ENCODE measurements at regions not wholly inside any gene's neighbourhood (a gene's known extent, or its start where the extent isn't known, plus 50 kb on each side); places are given as distances from the start of the nearest gene placed in this dataset.

DNA sequence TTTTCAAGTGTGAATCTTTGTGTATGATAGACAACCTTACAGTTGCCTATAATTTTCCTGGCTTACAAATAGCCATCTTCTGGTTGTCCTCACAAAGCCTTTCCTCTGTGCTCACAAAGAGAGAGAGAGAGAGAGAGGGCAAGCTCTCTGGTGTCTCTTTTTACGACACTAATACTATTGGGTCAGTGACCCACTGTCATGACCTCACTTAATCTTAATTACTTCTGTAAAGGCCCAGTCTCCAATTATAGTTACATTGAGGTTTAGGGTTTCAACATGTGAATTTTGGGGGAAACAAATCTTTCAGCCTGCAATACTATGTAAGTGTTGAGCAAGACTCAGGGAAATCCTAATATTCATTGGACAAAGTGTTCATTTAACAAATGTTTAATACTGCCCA is 167.4 kb upstream of the COL11A1 start:
- H3K9me3 ChIP-seq (ENCODE audit: control insufficient read depth in 1 of 2, insufficient read depth in 1 of 2, low read depth in 1 of 2, low read length in 2 of 2) = no peaks in the 10 kb centered on the region
- ChIA-PET RAD21 (ENCODE audit: low non-redundant PET in 1 of 2, low total read pairs in 2 of 2, uncharacterized antibody in 2 of 2, unreplicated experiment in 2 of 2) (no interaction called here), CTCF (no interaction called here), POLR2A (no interaction called here)
- no peak overlapping the region for H2AFZ ChIP-seq (ENCODE audit: low read depth, low read length, poor library complexity, severe bottlenecking)
- no peak overlapping the region for H3K4me2 ChIP-seq (ENCODE audit: low read length)
- DNase-seq (ENCODE audit: low read depth, low spot score) = no peak
- H4K20me1 ChIP-seq (ENCODE audit: insufficient read depth) = no peaks in the 10 kb centered on the region
- H3K9me2 ChIP-seq (ENCODE audit: insufficient read depth) = no peaks in the 10 kb centered on the region
- H3K27me3 ChIP-seq (ENCODE audit: insufficient read depth, low read length) = no peaks in the 10 kb centered on the region
- no TSS peak for BruUV-seq (replicated peaks)
- no peaks in the 10 kb centered on the region for H3K4me1 ChIP-seq (ENCODE audit: control insufficient read depth in 1 of 2, insufficient read depth in 2 of 2, low read length in 2 of 2)
- no peak overlapping the region for H3K27ac ChIP-seq (ENCODE audit: low read depth, low read length)
- no peak overlapping the region for H3K9ac ChIP-seq (ENCODE audit: low read length)
- intact Hi-C loops (cut with micrococcal nuclease) = no loop called here
- no peaks in the 10 kb centered on the region for H3K79me2 ChIP-seq (ENCODE audit: insufficient read depth, low read length)
- no peaks in the 10 kb centered on the region for H3K36me3 ChIP-seq (ENCODE audit: control insufficient read depth in 1 of 2, insufficient read depth in 2 of 2, low read length in 2 of 2)
- H3K4me3 ChIP-seq (replicated peaks in 1 of 2; ENCODE audit: low read depth in 1 of 2, low read length in 2 of 2) = no peak overlapping the region
- ATAC-seq = no peak
- TF ChIP-seq EZH2 (IDR thresholded peaks at IDR 0.05) (no peak), ELF1 (IDR thresholded peaks at IDR 0.05; ENCODE audit: borderline replicate concordance, low read depth) (no peak), POLR2AphosphoS5 (IDR thresholded peaks at IDR 0.05; ENCODE audit: low read depth, low read length) (no peak), RAD21 (IDR thresholded peaks at IDR 0.05; ENCODE audit: low read depth) (no peak), CEBPB (IDR thresholded peaks at IDR 0.05; ENCODE audit: low read depth) (no peak), EGR1 (IDR thresholded peaks at IDR 0.05; ENCODE audit: low read depth) (no peak), ZNF274 (IDR thresholded peaks at IDR 0.05; ENCODE audit: low read depth, low read length) (no peak), SP1 (IDR thresholded peaks at IDR 0.05; ENCODE audit: low read depth) (no peak), SRF (IDR thresholded peaks at IDR 0.05; ENCODE audit: low read depth) (no peak), FOSL1 (IDR thresholded peaks at IDR 0.05; ENCODE audit: low read depth) (no peak)
- TF ChIP-seq, protein P1, sequence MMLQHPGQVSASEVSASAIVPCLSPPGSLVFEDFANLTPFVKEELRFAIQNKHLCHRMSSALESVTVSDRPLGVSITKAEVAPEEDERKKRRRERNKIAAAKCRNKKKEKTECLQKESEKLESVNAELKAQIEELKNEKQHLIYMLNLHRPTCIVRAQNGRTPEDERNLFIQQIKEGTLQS (IDR thresholded peaks at IDR 0.05) = no peak
- TF ChIP-seq, protein P2, sequence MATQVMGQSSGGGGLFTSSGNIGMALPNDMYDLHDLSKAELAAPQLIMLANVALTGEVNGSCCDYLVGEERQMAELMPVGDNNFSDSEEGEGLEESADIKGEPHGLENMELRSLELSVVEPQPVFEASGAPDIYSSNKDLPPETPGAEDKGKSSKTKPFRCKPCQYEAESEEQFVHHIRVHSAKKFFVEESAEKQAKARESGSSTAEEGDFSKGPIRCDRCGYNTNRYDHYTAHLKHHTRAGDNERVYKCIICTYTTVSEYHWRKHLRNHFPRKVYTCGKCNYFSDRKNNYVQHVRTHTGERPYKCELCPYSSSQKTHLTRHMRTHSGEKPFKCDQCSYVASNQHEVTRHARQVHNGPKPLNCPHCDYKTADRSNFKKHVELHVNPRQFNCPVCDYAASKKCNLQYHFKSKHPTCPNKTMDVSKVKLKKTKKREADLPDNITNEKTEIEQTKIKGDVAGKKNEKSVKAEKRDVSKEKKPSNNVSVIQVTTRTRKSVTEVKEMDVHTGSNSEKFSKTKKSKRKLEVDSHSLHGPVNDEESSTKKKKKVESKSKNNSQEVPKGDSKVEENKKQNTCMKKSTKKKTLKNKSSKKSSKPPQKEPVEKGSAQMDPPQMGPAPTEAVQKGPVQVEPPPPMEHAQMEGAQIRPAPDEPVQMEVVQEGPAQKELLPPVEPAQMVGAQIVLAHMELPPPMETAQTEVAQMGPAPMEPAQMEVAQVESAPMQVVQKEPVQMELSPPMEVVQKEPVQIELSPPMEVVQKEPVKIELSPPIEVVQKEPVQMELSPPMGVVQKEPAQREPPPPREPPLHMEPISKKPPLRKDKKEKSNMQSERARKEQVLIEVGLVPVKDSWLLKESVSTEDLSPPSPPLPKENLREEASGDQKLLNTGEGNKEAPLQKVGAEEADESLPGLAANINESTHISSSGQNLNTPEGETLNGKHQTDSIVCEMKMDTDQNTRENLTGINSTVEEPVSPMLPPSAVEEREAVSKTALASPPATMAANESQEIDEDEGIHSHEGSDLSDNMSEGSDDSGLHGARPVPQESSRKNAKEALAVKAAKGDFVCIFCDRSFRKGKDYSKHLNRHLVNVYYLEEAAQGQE (IDR thresholded peaks at IDR 0.05; ENCODE audit: low read depth) = no peak

Measured in HCT116 (cell line).